A549 (cell line): ENCODE measurements at regions not wholly inside any gene's neighbourhood (a gene's known extent, or its start where the extent isn't known, plus 50 kb on each side); places are given as distances from the start of the nearest gene placed in this dataset.

Source experiments
- CEBPB ChIP-seq, 2 experiments: fragments of >200 bp in 1 of 2; sonication (Bioruptor Twin) in 1 of 2; formaldehyde crosslinking in 1 of 2; IDR thresholded peaks; 2 replicates each; pipeline ENCODE4 v1.6.1; 2012 to 2016
- EP300 ChIP-seq, 2 experiments: fragments of >200 bp; sonication (Bioruptor Twin); formaldehyde crosslinking; IDR thresholded peaks; 2 replicates in 1 of 2; 3 replicates in 1 of 2; pipeline ENCODE4 v1.6.1; 2016 to 2017
- KDM1A ChIP-seq: fragments of 200-600 bp; sonication (generic); IDR thresholded peaks from 2 replicates; pipeline ENCODE4 v1.6.1; 2016; ENCODE audit warnings: low read depth, mild to moderate bottlenecking
- MAFK ChIP-seq: fragments of 450-650 bp; IDR thresholded peaks from 2 replicates; pipeline ENCODE4 v1.6.1; 2014; ENCODE audit not compliant: partially characterized antibody
- POLR2A ChIP-seq: IDR thresholded peaks from 2 replicates; pipeline ENCODE4 v1.6.1; 2012; ENCODE audit warnings: mild to moderate bottlenecking, low read length
- RAD21 ChIP-seq, 2 experiments: fragments of >200 bp in 1 of 2; sonication (Bioruptor Twin) in 1 of 2; formaldehyde crosslinking in 1 of 2; IDR thresholded peaks in 1 of 2; conservative IDR thresholded peaks in 1 of 2; 2 replicates in 1 of 2; 3 replicates in 1 of 2; pipeline ENCODE4 v1.6.1; 2012 to 2018; ENCODE audit warnings: inconsistent platforms in 1 of 2
- SMC3 ChIP-seq: fragments of >200 bp; sonication (Bioruptor Twin); formaldehyde crosslinking; IDR thresholded peaks from 3 replicates; pipeline ENCODE4 v1.6.1; 2018; ENCODE audit warnings: inconsistent platforms
- TF ChIP-seq, protein P1 (sequence below): fragments of >200 bp; sonication (Bioruptor Twin); formaldehyde crosslinking; IDR thresholded peaks from 3 replicates; pipeline ENCODE4 v1.5.1; 2016
- TF ChIP-seq, protein P2 (sequence below): fragments of 450-650 bp; IDR thresholded peaks from 2 replicates; pipeline ENCODE4 v1.6.1; 2014; ENCODE audit warnings: antibody characterized with exemption
- TF ChIP-seq, protein P3 (sequence below): fragments of 200-600 bp; sonication (generic); IDR thresholded peaks from 2 replicates; pipeline ENCODE4 v1.6.1; 2016; ENCODE audit warnings: antibody characterized with exemption, mild to moderate bottlenecking, moderate library complexity

DNA sequence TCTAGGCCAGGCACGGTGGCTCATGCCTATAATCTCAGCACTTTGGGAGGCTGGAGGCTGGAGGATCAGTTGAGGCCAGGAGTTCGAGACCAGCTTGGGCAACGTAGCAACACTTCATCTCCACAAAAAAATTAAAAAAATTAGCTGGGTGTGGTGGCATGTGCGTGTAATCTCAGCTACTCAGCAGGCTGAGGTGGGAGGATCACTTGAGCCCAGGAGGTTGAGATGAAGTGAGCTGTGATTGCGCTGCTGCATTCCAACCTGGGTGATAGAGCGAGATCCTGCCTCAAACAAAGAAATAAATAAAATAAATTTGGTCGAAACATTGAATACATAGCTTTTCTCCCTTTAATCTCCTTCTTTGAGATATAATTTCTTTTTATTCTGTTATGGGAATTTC is 80.6 kb upstream of the ITGB1 start:
- TF ChIP-seq, protein P1, sequence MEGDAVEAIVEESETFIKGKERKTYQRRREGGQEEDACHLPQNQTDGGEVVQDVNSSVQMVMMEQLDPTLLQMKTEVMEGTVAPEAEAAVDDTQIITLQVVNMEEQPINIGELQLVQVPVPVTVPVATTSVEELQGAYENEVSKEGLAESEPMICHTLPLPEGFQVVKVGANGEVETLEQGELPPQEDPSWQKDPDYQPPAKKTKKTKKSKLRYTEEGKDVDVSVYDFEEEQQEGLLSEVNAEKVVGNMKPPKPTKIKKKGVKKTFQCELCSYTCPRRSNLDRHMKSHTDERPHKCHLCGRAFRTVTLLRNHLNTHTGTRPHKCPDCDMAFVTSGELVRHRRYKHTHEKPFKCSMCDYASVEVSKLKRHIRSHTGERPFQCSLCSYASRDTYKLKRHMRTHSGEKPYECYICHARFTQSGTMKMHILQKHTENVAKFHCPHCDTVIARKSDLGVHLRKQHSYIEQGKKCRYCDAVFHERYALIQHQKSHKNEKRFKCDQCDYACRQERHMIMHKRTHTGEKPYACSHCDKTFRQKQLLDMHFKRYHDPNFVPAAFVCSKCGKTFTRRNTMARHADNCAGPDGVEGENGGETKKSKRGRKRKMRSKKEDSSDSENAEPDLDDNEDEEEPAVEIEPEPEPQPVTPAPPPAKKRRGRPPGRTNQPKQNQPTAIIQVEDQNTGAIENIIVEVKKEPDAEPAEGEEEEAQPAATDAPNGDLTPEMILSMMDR, result no peak
- TF ChIP-seq POLR2A (no peak), SMC3 (no peak), EP300 (IDR thresholded peaks at IDR 0.05) (no peak), MAFK (no peak), RAD21 (conservative IDR thresholded peaks at IDR 0.05 in 1 of 2, IDR thresholded peaks at IDR 0.05 in 1 of 2) (no peak), CEBPB (IDR thresholded peaks at IDR 0.05) (no peak), KDM1A (no peak)
- TF ChIP-seq, protein P2, sequence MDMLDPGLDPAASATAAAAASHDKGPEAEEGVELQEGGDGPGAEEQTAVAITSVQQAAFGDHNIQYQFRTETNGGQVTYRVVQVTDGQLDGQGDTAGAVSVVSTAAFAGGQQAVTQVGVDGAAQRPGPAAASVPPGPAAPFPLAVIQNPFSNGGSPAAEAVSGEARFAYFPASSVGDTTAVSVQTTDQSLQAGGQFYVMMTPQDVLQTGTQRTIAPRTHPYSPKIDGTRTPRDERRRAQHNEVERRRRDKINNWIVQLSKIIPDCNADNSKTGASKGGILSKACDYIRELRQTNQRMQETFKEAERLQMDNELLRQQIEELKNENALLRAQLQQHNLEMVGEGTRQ, result no peak
- TF ChIP-seq, protein P3, sequence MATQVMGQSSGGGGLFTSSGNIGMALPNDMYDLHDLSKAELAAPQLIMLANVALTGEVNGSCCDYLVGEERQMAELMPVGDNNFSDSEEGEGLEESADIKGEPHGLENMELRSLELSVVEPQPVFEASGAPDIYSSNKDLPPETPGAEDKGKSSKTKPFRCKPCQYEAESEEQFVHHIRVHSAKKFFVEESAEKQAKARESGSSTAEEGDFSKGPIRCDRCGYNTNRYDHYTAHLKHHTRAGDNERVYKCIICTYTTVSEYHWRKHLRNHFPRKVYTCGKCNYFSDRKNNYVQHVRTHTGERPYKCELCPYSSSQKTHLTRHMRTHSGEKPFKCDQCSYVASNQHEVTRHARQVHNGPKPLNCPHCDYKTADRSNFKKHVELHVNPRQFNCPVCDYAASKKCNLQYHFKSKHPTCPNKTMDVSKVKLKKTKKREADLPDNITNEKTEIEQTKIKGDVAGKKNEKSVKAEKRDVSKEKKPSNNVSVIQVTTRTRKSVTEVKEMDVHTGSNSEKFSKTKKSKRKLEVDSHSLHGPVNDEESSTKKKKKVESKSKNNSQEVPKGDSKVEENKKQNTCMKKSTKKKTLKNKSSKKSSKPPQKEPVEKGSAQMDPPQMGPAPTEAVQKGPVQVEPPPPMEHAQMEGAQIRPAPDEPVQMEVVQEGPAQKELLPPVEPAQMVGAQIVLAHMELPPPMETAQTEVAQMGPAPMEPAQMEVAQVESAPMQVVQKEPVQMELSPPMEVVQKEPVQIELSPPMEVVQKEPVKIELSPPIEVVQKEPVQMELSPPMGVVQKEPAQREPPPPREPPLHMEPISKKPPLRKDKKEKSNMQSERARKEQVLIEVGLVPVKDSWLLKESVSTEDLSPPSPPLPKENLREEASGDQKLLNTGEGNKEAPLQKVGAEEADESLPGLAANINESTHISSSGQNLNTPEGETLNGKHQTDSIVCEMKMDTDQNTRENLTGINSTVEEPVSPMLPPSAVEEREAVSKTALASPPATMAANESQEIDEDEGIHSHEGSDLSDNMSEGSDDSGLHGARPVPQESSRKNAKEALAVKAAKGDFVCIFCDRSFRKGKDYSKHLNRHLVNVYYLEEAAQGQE, result no peak
